ENCODE measurements at regions not wholly inside any gene's neighbourhood (a gene's known extent, or its start where the extent isn't known, plus 50 kb on each side); places are given as distances from the start of the nearest gene placed in this dataset.
A peak's percentile ranks its signal among the peaks of the same experiment; 100 is the strongest.

DNA sequence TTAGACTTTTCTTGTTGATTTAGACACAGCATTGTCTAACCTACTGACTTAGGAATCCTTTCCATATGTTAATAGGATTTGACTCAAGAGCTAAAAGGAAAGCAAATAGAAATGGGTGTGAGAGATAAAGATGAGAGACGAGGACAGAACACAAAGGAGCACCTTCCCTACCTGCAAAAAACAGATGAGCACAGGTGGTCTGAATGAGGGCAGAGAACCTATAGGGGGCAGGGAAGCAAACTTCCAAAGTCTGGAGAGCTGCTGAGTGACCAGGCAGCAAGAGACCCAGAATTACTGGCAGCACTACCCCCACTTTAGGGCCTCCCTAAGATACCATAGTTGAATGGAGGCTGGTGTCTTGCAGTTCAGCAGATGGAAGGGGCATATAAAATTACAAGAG is 98.1 kb upstream of the CTNNB1 start:
- Histone ChIP-seq H3K27ac (ENCODE audit: low read depth, low read length) (no peak overlapping the region), H3K4me1 (ENCODE audit: insufficient read depth, low read length) (no peaks in the 10 kb centered on the region), H3K9me3 (ENCODE audit: low read length) (no peaks in the 10 kb centered on the region), H3K36me3 (ENCODE audit: insufficient read depth, low read length) (no peaks in the 10 kb centered on the region), H3K4me3 (ENCODE audit: low read length) (no peak overlapping the region), H3K27me3 (ENCODE audit: insufficient read depth, low read length, poor library complexity, severe bottlenecking) (no peaks in the 10 kb centered on the region)
- Mint-ChIP-seq H3K27ac (no peak overlapping the region), H3K9me3 (no peaks in the 10 kb centered on the region), H3K36me3 (no peaks in the 10 kb centered on the region), H3K4me1 (no peaks in the 10 kb centered on the region), H3K4me3 (no peak overlapping the region), H3K27me3 (no peaks in the 10 kb centered on the region)
- ChIA-PET POLR2A (no interaction called here), CTCF (no interaction called here)
- no peak for DNase-seq

DNA sequence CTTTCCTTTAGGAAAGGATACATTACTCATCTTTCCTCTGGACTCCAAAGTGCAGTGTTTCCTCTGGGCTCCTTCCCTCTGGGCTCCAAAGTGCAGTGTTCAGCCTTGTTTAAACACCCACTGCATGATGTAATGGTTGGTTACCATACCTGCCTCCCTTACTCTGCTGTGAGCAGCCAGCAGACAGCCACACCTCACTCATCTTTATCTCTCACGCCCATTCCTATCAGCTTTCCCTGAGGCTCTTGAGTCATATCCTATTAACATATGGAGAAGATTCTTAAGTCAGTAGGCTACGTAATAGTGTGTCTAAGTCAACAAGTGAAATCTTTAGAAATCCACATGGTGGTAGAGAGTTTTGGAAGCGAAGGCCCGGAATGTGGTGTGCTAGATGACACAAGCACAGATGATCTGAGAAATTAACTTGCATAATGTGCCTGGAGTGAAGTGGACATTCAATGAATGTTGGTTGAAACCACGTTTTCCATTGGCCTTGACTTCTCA is 97.2 kb upstream of the CTNNB1 start:
- Histone ChIP-seq H3K4me1 (ENCODE audit: insufficient read depth, low read length) (no peaks in the 10 kb centered on the region), H3K4me3 (ENCODE audit: low read length) (no peak overlapping the region), H3K9me3 (ENCODE audit: low read length) (no peaks in the 10 kb centered on the region), H3K27ac (ENCODE audit: low read depth, low read length) (no peak overlapping the region), H3K36me3 (ENCODE audit: insufficient read depth, low read length) (no peaks in the 10 kb centered on the region), H3K27me3 (ENCODE audit: insufficient read depth, low read length, poor library complexity, severe bottlenecking) (no peaks in the 10 kb centered on the region)
- no peaks in the 10 kb centered on the region for H3K36me3 Mint-ChIP-seq
- H3K4me3 Mint-ChIP-seq = no peak overlapping the region
- no peaks in the 10 kb centered on the region for H3K27me3 Mint-ChIP-seq
- DNase-seq = no peak
- H3K27ac Mint-ChIP-seq = no peak overlapping the region
- POLR2A ChIA-PET = no interaction called here
- no peaks in the 10 kb centered on the region for H3K4me1 Mint-ChIP-seq
- no peaks in the 10 kb centered on the region for H3K9me3 Mint-ChIP-seq
- CTCF ChIA-PET = no interaction called here

DNA sequence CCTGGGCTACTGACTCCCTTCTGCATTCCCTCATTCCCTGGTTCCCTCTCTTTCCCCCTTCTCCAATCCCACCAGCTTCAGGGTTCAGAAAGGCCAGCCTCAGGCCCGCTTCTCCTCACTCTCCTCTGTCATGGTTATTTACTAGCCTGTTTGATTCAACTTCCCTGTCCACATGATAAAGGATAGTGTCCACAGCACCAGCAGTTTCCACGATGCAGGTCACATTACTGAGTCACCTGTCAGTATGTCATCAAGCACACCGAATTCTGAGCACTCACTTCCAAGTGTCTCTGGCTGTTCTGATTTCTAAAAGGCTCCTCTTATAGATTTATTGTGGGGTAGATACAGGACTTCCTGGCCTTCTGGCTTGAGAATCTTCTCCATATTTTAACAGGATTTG is 96.6 kb upstream of the CTNNB1 start:
- POLR2A ChIA-PET = no interaction called here
- CTCF ChIA-PET = no interaction called here
- no peaks in the 10 kb centered on the region for H3K27me3 ChIP-seq (ENCODE audit: insufficient read depth, low read length, poor library complexity, severe bottlenecking)

DNA sequence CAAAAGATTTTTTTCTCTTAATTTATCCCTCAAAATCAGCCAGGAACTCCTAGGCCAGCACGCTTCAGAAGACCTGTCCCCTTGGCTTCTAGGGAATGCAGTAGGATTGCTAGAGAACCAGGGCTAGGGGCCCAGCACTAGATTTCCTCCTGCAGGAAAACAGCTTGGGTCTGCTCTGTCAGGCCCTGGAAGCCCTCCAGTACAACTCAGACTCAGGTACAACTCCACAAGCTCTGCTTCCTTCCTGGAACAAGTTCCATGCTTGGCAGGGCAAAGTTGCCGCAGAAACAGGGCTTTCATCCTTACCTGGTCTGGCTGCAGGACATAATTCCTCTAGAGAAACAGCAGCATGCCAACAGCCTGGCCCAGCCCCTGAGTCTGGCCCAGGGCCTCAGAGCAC is 96.1 kb upstream of the CTNNB1 start:
- Histone ChIP-seq H3K27me3 (ENCODE audit: insufficient read depth, low read length, poor library complexity, severe bottlenecking) (no peaks in the 10 kb centered on the region), H3K36me3 (ENCODE audit: insufficient read depth, low read length) (no peaks in the 10 kb centered on the region), H3K4me1 (ENCODE audit: insufficient read depth, low read length) (no peaks in the 10 kb centered on the region), H3K27ac (ENCODE audit: low read depth, low read length) (no peak overlapping the region), H3K4me3 (ENCODE audit: low read length) (no peak overlapping the region), H3K9me3 (ENCODE audit: low read length) (no peaks in the 10 kb centered on the region)
- ChIA-PET POLR2A (no interaction called here), CTCF (no interaction called here)
- no peak overlapping the region for H3K4me3 Mint-ChIP-seq
- H3K4me1 Mint-ChIP-seq = no peaks in the 10 kb centered on the region
- H3K27me3 Mint-ChIP-seq = no peaks in the 10 kb centered on the region
- H3K36me3 Mint-ChIP-seq = no peaks in the 10 kb centered on the region
- H3K27ac Mint-ChIP-seq = no peak overlapping the region
- H3K9me3 Mint-ChIP-seq = no peaks in the 10 kb centered on the region
- no peak for DNase-seq

More for the DNA sequence above, 96.6 kb upstream of the CTNNB1 start:
- no peaks in the 10 kb centered on the region for H3K4me1 ChIP-seq (ENCODE audit: insufficient read depth, low read length)
- no peak for DNase-seq
- no peaks in the 10 kb centered on the region for H3K9me3 Mint-ChIP-seq
- no peaks in the 10 kb centered on the region for H3K27me3 Mint-ChIP-seq
- H3K27ac Mint-ChIP-seq = no peak overlapping the region
- H3K9me3 ChIP-seq (ENCODE audit: low read length) = no peaks in the 10 kb centered on the region
- no peak overlapping the region for H3K4me3 ChIP-seq (ENCODE audit: low read length)
- H3K36me3 Mint-ChIP-seq = no peaks in the 10 kb centered on the region
- no peak overlapping the region for H3K27ac ChIP-seq (ENCODE audit: low read depth, low read length)
- no peaks in the 10 kb centered on the region for H3K4me1 Mint-ChIP-seq
- H3K4me3 Mint-ChIP-seq = no peak overlapping the region
- no peaks in the 10 kb centered on the region for H3K36me3 ChIP-seq (ENCODE audit: insufficient read depth, low read length)

DNA sequence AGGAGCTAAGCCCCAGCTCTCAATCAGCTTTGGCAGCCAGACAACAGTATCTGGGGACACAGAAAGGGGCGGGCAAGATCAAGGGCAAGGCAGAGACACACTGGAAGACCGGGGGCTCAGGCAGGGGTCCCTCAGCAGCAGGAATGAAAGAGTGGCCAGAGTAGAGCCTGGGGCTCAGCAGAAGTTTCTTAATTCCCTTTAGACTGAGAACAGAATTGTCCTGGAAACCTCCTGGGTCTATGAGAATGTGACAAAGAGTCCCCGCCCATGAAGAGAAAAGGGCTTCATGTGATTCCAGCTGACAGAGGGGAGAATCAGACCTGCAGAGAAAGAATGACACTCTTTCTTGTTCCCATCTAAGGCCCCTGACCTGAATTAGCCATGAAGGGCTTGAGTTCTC is 95.2 kb upstream of the CTNNB1 start:
- CTCF ChIA-PET = no interaction called here
- no peaks in the 10 kb centered on the region for H3K4me1 Mint-ChIP-seq

DNA sequence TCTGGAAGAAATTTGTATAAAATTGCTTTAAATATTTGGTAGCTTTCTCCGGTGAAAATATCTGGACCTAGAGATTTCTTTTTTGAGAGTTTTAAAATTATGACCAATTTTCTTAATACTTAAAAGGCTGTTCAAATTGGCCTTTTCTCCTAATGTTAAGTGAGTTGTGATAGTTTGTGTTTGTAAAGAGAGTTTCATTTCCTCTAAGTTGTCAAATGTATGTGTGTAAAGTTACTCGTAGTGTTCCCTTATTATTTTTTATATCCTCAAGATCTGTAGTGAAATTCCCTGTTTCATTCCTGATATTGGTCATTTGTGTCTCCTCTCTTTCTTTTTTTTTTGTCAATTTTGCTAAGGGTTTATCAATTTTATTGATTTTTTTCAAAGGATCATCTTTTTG is 92.6 kb upstream of the CTNNB1 start:
- H3K4me3 Mint-ChIP-seq = no peak overlapping the region
- no peak overlapping the region for H3K27ac Mint-ChIP-seq
- Histone ChIP-seq H3K9me3 (ENCODE audit: low read length) (no peaks in the 10 kb centered on the region), H3K27me3 (ENCODE audit: insufficient read depth, low read length, poor library complexity, severe bottlenecking) (no peaks in the 10 kb centered on the region), H3K36me3 (ENCODE audit: insufficient read depth, low read length) (no peaks in the 10 kb centered on the region), H3K27ac (ENCODE audit: low read depth, low read length) (no peak overlapping the region), H3K4me3 (ENCODE audit: low read length) (no peak overlapping the region), H3K4me1 (ENCODE audit: insufficient read depth, low read length) (no peaks in the 10 kb centered on the region)
- no peak for DNase-seq
- no peaks in the 10 kb centered on the region for H3K27me3 Mint-ChIP-seq
- ChIA-PET CTCF (no interaction called here), POLR2A (no interaction called here)
- no peaks in the 10 kb centered on the region for H3K36me3 Mint-ChIP-seq
- H3K4me1 Mint-ChIP-seq = no peaks in the 10 kb centered on the region
- H3K9me3 Mint-ChIP-seq = no peaks in the 10 kb centered on the region

More for the DNA sequence above, 95.2 kb upstream of the CTNNB1 start:
- no peak for DNase-seq
- Mint-ChIP-seq H3K27ac (peak overlapping the region in 1 of 8 donors; percentile 43), H3K27me3 (no peaks in the 10 kb centered on the region), H3K36me3 (no peaks in the 10 kb centered on the region), H3K4me3 (no peak overlapping the region), H3K9me3 (no peaks in the 10 kb centered on the region)
- H3K9me3 ChIP-seq (ENCODE audit: low read length) = no peaks in the 10 kb centered on the region
- no peak overlapping the region for H3K4me3 ChIP-seq (ENCODE audit: low read length)
- no peaks in the 10 kb centered on the region for H3K36me3 ChIP-seq (ENCODE audit: insufficient read depth, low read length)
- no peaks in the 10 kb centered on the region for H3K4me1 ChIP-seq (ENCODE audit: insufficient read depth, low read length)
- POLR2A ChIA-PET = no interaction called here
- H3K27ac ChIP-seq (ENCODE audit: low read depth, low read length) = no peak overlapping the region
- H3K27me3 ChIP-seq (ENCODE audit: insufficient read depth, low read length, poor library complexity, severe bottlenecking) = no peaks in the 10 kb centered on the region

DNA sequence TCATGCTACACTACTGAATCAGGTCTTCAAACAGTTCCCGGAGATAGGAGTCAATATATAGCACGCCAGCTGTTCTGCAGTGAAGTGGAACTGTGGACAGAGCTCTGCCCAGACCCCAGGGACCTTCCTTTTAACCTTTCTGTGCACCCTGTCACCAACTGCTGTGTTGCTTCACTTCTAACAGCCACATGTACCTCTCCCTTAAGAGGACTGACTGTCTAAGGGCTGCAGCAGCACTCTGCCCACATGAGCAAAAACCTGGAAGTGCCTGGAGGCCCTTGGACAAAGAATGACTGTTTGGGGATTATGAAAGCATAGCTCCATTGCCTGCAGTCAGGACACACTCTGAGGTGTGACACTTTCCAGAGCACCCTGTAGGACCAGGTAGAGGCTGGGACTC is 88.3 kb upstream of the CTNNB1 start:
- H3K36me3 Mint-ChIP-seq = no peaks in the 10 kb centered on the region
- H3K4me1 Mint-ChIP-seq = no peaks in the 10 kb centered on the region
- peak overlapping the region in 1 of 8 donors; percentile 67 for H3K27ac Mint-ChIP-seq
- no peaks in the 10 kb centered on the region for H3K4me1 ChIP-seq (ENCODE audit: insufficient read depth, low read length)
- no peak overlapping the region for H3K27ac ChIP-seq (ENCODE audit: low read depth, low read length)
- no peaks in the 10 kb centered on the region for H3K36me3 ChIP-seq (ENCODE audit: insufficient read depth, low read length)
- H3K9me3 Mint-ChIP-seq = no peaks in the 10 kb centered on the region
- POLR2A ChIA-PET = interaction anchor here (0.6 kb wide), 1 partner anchor 15 kb away, joined by 3 read pairs; no protein-coding TSS in a partner anchor
- no peak for DNase-seq
- no peaks in the 10 kb centered on the region for H3K9me3 ChIP-seq (ENCODE audit: low read length)
- CTCF ChIA-PET = no interaction called here
- H3K27me3 Mint-ChIP-seq = no peaks in the 10 kb centered on the region
- no peak overlapping the region for H3K4me3 ChIP-seq (ENCODE audit: low read length)
- no peak overlapping the region for H3K4me3 Mint-ChIP-seq
- no peaks in the 10 kb centered on the region for H3K27me3 ChIP-seq (ENCODE audit: insufficient read depth, low read length, poor library complexity, severe bottlenecking)

DNA sequence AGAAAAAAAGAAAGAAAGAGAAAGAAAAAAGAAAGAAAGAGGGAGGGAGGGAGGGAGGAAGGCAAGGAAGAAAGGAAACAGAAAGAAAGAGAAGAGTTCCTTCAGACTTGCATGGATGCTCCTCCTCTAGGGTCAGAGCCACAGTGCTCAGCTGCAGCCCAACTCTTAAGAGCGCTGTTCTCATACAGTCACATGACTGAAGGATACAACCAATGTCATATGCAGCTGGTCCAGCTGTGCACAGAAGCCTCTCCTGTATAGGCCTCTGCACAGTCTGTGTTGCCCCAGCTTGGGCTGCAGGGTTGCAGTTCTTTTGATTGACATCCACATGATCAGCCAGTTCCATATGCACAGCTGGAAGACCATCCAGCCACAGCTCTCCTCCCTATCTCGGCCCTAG is 86.8 kb upstream of the CTNNB1 start:
- no peaks in the 10 kb centered on the region for H3K9me3 ChIP-seq (ENCODE audit: low read length)
- H3K27me3 Mint-ChIP-seq = no peaks in the 10 kb centered on the region
- CTCF ChIA-PET = no interaction called here
- no peaks in the 10 kb centered on the region for H3K27me3 ChIP-seq (ENCODE audit: insufficient read depth, low read length, poor library complexity, severe bottlenecking)
- POLR2A ChIA-PET = no interaction called here
- no peaks in the 10 kb centered on the region for H3K9me3 Mint-ChIP-seq
- H3K27ac ChIP-seq (ENCODE audit: low read depth, low read length) = no peak overlapping the region
- H3K27ac Mint-ChIP-seq = peak overlapping the region in 2 of 8 donors; percentile 9 to 43
- H3K36me3 Mint-ChIP-seq = no peaks in the 10 kb centered on the region
- peaks cover 11 to 14% (median 13%) of the 10 kb centered on the region in 3 donors for H3K4me1 Mint-ChIP-seq
- DNase-seq = no peak
- H3K36me3 ChIP-seq (ENCODE audit: insufficient read depth, low read length) = no peaks in the 10 kb centered on the region
- H3K4me1 ChIP-seq (ENCODE audit: insufficient read depth, low read length) = peaks cover 8% of the 10 kb centered on the region
- H3K4me3 ChIP-seq (ENCODE audit: low read length) = no peak overlapping the region
- H3K4me3 Mint-ChIP-seq = no peak overlapping the region

DNA sequence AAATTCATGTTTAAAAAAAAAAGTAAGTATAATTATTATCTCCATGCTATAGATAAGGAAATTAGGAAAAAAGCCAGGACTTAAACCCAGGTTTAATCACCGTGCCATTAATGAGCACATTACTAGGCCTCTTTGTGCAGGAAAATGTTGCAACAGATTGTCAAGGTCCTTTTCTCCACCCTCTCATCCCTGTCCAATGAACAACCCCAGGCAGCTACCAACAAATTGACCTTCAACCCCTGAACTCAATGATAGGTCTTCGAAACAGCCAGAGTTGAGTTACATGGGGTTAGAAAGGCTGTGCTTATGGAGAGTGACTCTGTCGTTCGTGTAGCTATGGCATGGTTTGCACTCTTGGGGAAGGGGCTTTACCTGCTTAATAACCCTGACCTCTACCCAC is 84.2 kb upstream of the CTNNB1 start:
- Histone ChIP-seq H3K4me1 (ENCODE audit: insufficient read depth, low read length) (peaks cover 24% of the 10 kb centered on the region), H3K27ac (ENCODE audit: low read depth, low read length) (no peak overlapping the region), H3K36me3 (ENCODE audit: insufficient read depth, low read length) (no peaks in the 10 kb centered on the region), H3K27me3 (ENCODE audit: insufficient read depth, low read length, poor library complexity, severe bottlenecking) (no peaks in the 10 kb centered on the region), H3K9me3 (ENCODE audit: low read length) (no peaks in the 10 kb centered on the region), H3K4me3 (ENCODE audit: low read length) (no peak overlapping the region)
- Mint-ChIP-seq H3K4me3 (no peak overlapping the region), H3K36me3 (no peaks in the 10 kb centered on the region), H3K4me1 (peaks cover 25 to 30% (median 29%) of the 10 kb centered on the region in 3 donors), H3K27me3 (peaks cover 0 to 2% of the 10 kb centered on the region in 2 donors), H3K9me3 (no peaks in the 10 kb centered on the region), H3K27ac (peak overlapping the region in 2 of 8 donors; percentile 38)
- no peak for DNase-seq
- ChIA-PET POLR2A (no interaction called here), CTCF (no interaction called here)
